ENCODE measurements at regions not wholly inside any gene's neighbourhood (a gene's known extent, or its start where the extent isn't known, plus 50 kb on each side); places are given as distances from the start of the nearest gene placed in this dataset.

GRCh38 chr1:104348277-104348676, 598.6 kb downstream of the AMY1C start:
- TF ChIP-seq POLR2AphosphoS5 (IDR thresholded peaks at IDR 0.05; ENCODE audit: low read depth, low read length) (no peak), POLR2A (IDR thresholded peaks at IDR 0.05; ENCODE audit: low read depth, low read length) (no peak)
